Breast epithelium (tissue), 4 donors: ENCODE measurements at regions not wholly inside any gene's neighbourhood (a gene's known extent, or its start where the extent isn't known, plus 50 kb on each side); places are given as distances from the start of the nearest gene placed in this dataset.
A peak's percentile ranks its signal among the peaks of the same experiment; 100 is the strongest.

Source experiments
- DNase-seq, 2 donors: peaks; one replicate each; pipeline ENCODE4 v3.0.0-alpha.2; 2019; ENCODE audit warnings: low spot score in 2 of 2
- H3K27ac ChIP-seq, 2 donors: fragments of 200-600 bp; sonication (generic) in 1 of 2; one replicate each; pipeline ENCODE4 v1.5.1; 2016 to 2019; ENCODE audit warnings: mild to moderate bottlenecking in 1 of 2
- H3K27me3 ChIP-seq, 2 donors: fragments of 200-600 bp; sonication (generic) in 1 of 2; one replicate each; pipeline versions ENCODE4 v1.5.1 to v1.6.0; 2017 to 2019; ENCODE audit warnings: control low read depth in 1 of 2, mild to moderate bottlenecking in 1 of 2
- H3K36me3 ChIP-seq: fragments of 200-600 bp; one replicate; pipeline ENCODE4 v1.5.1; 2019
- H3K4me1 ChIP-seq, 2 donors: fragments of 200-600 bp; sonication (generic); one replicate each; pipeline ENCODE4 v1.5.1; 2016 to 2019; ENCODE audit warnings: control low read depth in 1 of 2
- H3K4me3 ChIP-seq, 3 donors: fragments of 200-600 bp; sonication (generic); 1 replicate in 2 of 3; 2 replicates in 1 of 3; pipeline ENCODE4 v1.5.1; 2016 to 2019; ENCODE audit warnings: mild to moderate bottlenecking in 3 of 3, moderate library complexity in 2 of 3
- H3K9me3 ChIP-seq, 2 donors: fragments of 200-600 bp; sonication (generic) in 1 of 2; one replicate each; pipeline ENCODE4 v1.5.1; 2016 to 2019; ENCODE audit warnings: control low read depth in 1 of 2
- CTCF ChIP-seq, 3 donors: fragments of 450-650 bp; IDR thresholded peaks; one replicate each; pipeline ENCODE4 v1.5.1; 2016 to 2017; ENCODE audit warnings: antibody characterized with exemption in 3 of 3, mild to moderate bottlenecking in 3 of 3, moderate library complexity in 3 of 3
- POLR2A ChIP-seq: fragments of 450-650 bp; IDR thresholded peaks from one replicate; pipeline ENCODE4 v1.6.1; 2016; ENCODE audit warnings: antibody characterized with exemption, mild to moderate bottlenecking, moderate library complexity
- POLR2AphosphoS5 ChIP-seq, 3 donors: sonication (generic); formaldehyde crosslinking; IDR thresholded peaks; one replicate each; pipeline ENCODE4 v1.6.1; 2017; ENCODE audit warnings: antibody characterized with exemption in 3 of 3
- intact Hi-C: fragments of 100-400 bp; cut with DNase I; formaldehyde crosslinking; loops from one replicate; pipeline ENCODE4 v1.15.1; 2023; ENCODE audit warnings: low total_unique reads

- Histone ChIP-seq H3K27me3 (no peaks in the 10 kb centered on the region), H3K9me3 (no peaks in the 10 kb centered on the region), H3K36me3 (no peaks in the 10 kb centered on the region), H3K4me1 (no peaks in the 10 kb centered on the region), H3K4me3 (no peak overlapping the region), H3K27ac (no peak overlapping the region)
- TF ChIP-seq POLR2A = no peak
- TF ChIP-seq POLR2AphosphoS5 (IDR thresholded peaks at IDR 0.05) = no peak
- DNase-seq = peak in 1 of 2 donors; percentile 20
- intact Hi-C loops = no loop called here
Measured at GRCh38 chr9:118473521-118473920, 769.3 kb downstream of the TLR4 start.

GRCh38 chr9:118478752-118479151 is 774.5 kb downstream of the TLR4 start:
- no peaks in the 10 kb centered on the region for H3K4me1 ChIP-seq
- no peak for DNase-seq
- no peaks in the 10 kb centered on the region for H3K36me3 ChIP-seq
- TF ChIP-seq POLR2AphosphoS5 (IDR thresholded peaks at IDR 0.05) = no peak
- no peak for TF ChIP-seq POLR2A
- TF ChIP-seq CTCF (IDR thresholded peaks at IDR 0.05) = no peak
- no peak overlapping the region for H3K27ac ChIP-seq
- intact Hi-C loops = no loop called here
- no peaks in the 10 kb centered on the region for H3K9me3 ChIP-seq
- no peaks in the 10 kb centered on the region for H3K27me3 ChIP-seq
- H3K4me3 ChIP-seq = no peak overlapping the region

- Histone ChIP-seq H3K36me3 (no peaks in the 10 kb centered on the region), H3K4me3 (no peak overlapping the region), H3K9me3 (no peaks in the 10 kb centered on the region), H3K27me3 (no peaks in the 10 kb centered on the region), H3K27ac (no peak overlapping the region), H3K4me1 (no peaks in the 10 kb centered on the region)
- DNase-seq = no peak
- TF ChIP-seq POLR2A (no peak), CTCF (IDR thresholded peaks at IDR 0.05) (no peak), POLR2AphosphoS5 (IDR thresholded peaks at IDR 0.05) (no peak)
- intact Hi-C loops = no loop called here
Measured at GRCh38 chr9:118482306-118482705, 778.1 kb downstream of the TLR4 start.

GRCh38 chr9:118483677-118484076 is 779.5 kb downstream of the TLR4 start:
- no peak overlapping the region for H3K4me3 ChIP-seq
- no peaks in the 10 kb centered on the region for H3K4me1 ChIP-seq
- no peak for DNase-seq
- H3K27me3 ChIP-seq = no peaks in the 10 kb centered on the region
- H3K36me3 ChIP-seq = no peaks in the 10 kb centered on the region
- no peak overlapping the region for H3K27ac ChIP-seq
- TF ChIP-seq CTCF (IDR thresholded peaks at IDR 0.05) (no peak), POLR2AphosphoS5 (IDR thresholded peaks at IDR 0.05) (no peak), POLR2A (no peak)
- H3K9me3 ChIP-seq = no peaks in the 10 kb centered on the region
- intact Hi-C loops = no loop called here

- H3K9me3 ChIP-seq = peaks cover 0 to 17% of the 10 kb centered on the region in 2 donors
- TF ChIP-seq CTCF (IDR thresholded peaks at IDR 0.05) (no peak), POLR2AphosphoS5 (IDR thresholded peaks at IDR 0.05) (no peak), POLR2A (no peak)
- no peaks in the 10 kb centered on the region for H3K4me1 ChIP-seq
- H3K36me3 ChIP-seq = no peaks in the 10 kb centered on the region
- H3K27me3 ChIP-seq = no peaks in the 10 kb centered on the region
- H3K27ac ChIP-seq = no peak overlapping the region
- no peak for DNase-seq
- intact Hi-C loops = no loop called here
- H3K4me3 ChIP-seq = no peak overlapping the region
Measured at GRCh38 chr9:118503236-118503635, 799.0 kb downstream of the TLR4 start.

- Histone ChIP-seq H3K4me3 (no peak overlapping the region), H3K36me3 (no peaks in the 10 kb centered on the region)
Measured at GRCh38 chr9:118510711-118511110, 806.5 kb downstream of the TLR4 start.

More at GRCh38 chr9:118510711-118511110, 806.5 kb downstream of the TLR4 start:
- no peak for DNase-seq
- H3K27ac ChIP-seq = no peak overlapping the region
- intact Hi-C loops = no loop called here
- H3K4me1 ChIP-seq = no peaks in the 10 kb centered on the region
- no peaks in the 10 kb centered on the region for H3K9me3 ChIP-seq
- H3K27me3 ChIP-seq = no peaks in the 10 kb centered on the region
- TF ChIP-seq POLR2AphosphoS5 (IDR thresholded peaks at IDR 0.05) (no peak), POLR2A (no peak), CTCF (IDR thresholded peaks at IDR 0.05) (no peak)
